H1 (cell line): ENCODE measurements at regions not wholly inside any gene's neighbourhood (a gene's known extent, or its start where the extent isn't known, plus 50 kb on each side); places are given as distances from the start of the nearest gene placed in this dataset.
A peak's percentile ranks its signal among the peaks of the same experiment; 100 is the strongest.

Experiments used
- CTCF ChIA-PET: fragments of 300-600 bp; sonication (Branson Sonifier 250); formaldehyde crosslinking; loops from one replicate; lab custom pipeline; 2021; ENCODE audit not compliant: partially characterized antibody; lab: Charles Lee
- POLR2A ChIA-PET: fragments of 300-600 bp; sonication (Branson Sonifier 250); formaldehyde crosslinking; loops from one replicate; lab custom pipeline; 2021; ENCODE audit warnings: inconsistent platforms; ENCODE audit not compliant: partially characterized antibody; lab: Charles Lee
- DNase-seq, 2 experiments: peaks; one replicate each; pipeline versions ENCODE4 v3.0.0 to v3.0.0-alpha.2; 2010 to 2022; ENCODE audit warnings: low spot score in 2 of 2, low read depth in 1 of 2, mixed read lengths in 1 of 2
- FAIRE-seq: peaks from 2 replicates; lab custom pipeline; 2011; peaks lifted over from hg19 to GRCh38; lab: Jason Lieb, UNC
- H2AFZ ChIP-seq: 2 replicates; pipeline ENCODE4 v1.8.1; 2012; ENCODE audit warnings: low read length, inconsistent platforms
- H2AK5ac ChIP-seq: 2 replicates; pipeline ENCODE4 v1.6.1; 2013; ENCODE audit warnings: low read depth, low read length
- H2BK120ac ChIP-seq: replicated peaks from 2 replicates; pipeline ENCODE3; 2013; ENCODE audit warnings: low read depth, low read length, inconsistent platforms
- H2BK12ac ChIP-seq: 2 replicates; pipeline ENCODE4 v1.6.1; 2013; ENCODE audit warnings: low read depth, low read length
- H2BK15ac ChIP-seq: 2 replicates; pipeline ENCODE4 v1.6.1; 2013; ENCODE audit warnings: low read length
- H2BK20ac ChIP-seq: 2 replicates; pipeline ENCODE4 v1.6.1; 2013; ENCODE audit warnings: low read length
- H2BK5ac ChIP-seq: 2 replicates; pipeline ENCODE4 v1.6.1; 2013; ENCODE audit warnings: low read depth, low read length
- H3K14ac ChIP-seq: 2 replicates; pipeline ENCODE4 v1.6.1; 2013; ENCODE audit warnings: inconsistent platforms; ENCODE audit not compliant: insufficient read length
- H3K18ac ChIP-seq: 2 replicates; pipeline ENCODE4 v1.6.1; 2013; ENCODE audit warnings: low read length; ENCODE audit errors: extremely low read depth
- H3K23ac ChIP-seq: 2 replicates; pipeline ENCODE4 v1.6.1; 2013; ENCODE audit warnings: inconsistent platforms; ENCODE audit not compliant: insufficient read length
- H3K23me2 ChIP-seq: 2 replicates; pipeline ENCODE4 v1.6.1; 2013; ENCODE audit warnings: low read depth, low read length
- H3K27ac ChIP-seq: 2 replicates; pipeline ENCODE4 v1.6.1; 2011; ENCODE audit warnings: low read depth, low read length, inconsistent platforms
- H3K27me3 ChIP-seq, 4 experiments: replicated peaks in 1 of 4; 1 replicate in 1 of 4; 2 replicates in 3 of 4; pipeline versions ENCODE4 v1.6.1 to v1.8.1; 2011 to 2013; ENCODE audit warnings: low read length in 3 of 4, mild to moderate bottlenecking in 3 of 4, inconsistent platforms in 2 of 4, mixed read lengths in 2 of 4, moderate library complexity in 1 of 4; ENCODE audit not compliant: control insufficient read depth in 3 of 4, insufficient read depth in 3 of 4; ENCODE audit errors: extremely low read depth in 1 of 4
- H3K36me3 ChIP-seq, 4 experiments: 2 replicates each; pipeline versions ENCODE4 v1.6.1 to v1.8.1; 2011 to 2013; ENCODE audit warnings: mild to moderate bottlenecking in 4 of 4, low read length in 3 of 4, moderate library complexity in 2 of 4, control low read depth in 1 of 4, inconsistent platforms in 1 of 4; ENCODE audit not compliant: insufficient read depth in 4 of 4, control insufficient read depth in 2 of 4
- H3K4ac ChIP-seq: replicated peaks from 2 replicates; pipeline ENCODE3; 2013; ENCODE audit warnings: low read length, low read depth, mixed read lengths, inconsistent platforms; ENCODE audit not compliant: insufficient read length
- H3K4me1 ChIP-seq, 4 experiments: replicated peaks in 1 of 4; 1 replicate in 1 of 4; 2 replicates in 3 of 4; pipeline versions ENCODE4 v1.6.1 to v1.8.1; 2011 to 2013; ENCODE audit warnings: low read length in 3 of 4, inconsistent platforms in 2 of 4, mixed read lengths in 1 of 4; ENCODE audit not compliant: insufficient read depth in 4 of 4, control insufficient read depth in 3 of 4
- H3K4me2 ChIP-seq, 2 experiments: 2 replicates each; pipeline versions ENCODE4 v1.6.1 to v1.8.1; 2011 to 2013; ENCODE audit warnings: low read depth in 2 of 2, low read length in 2 of 2, control low read depth in 1 of 2, inconsistent platforms in 1 of 2, mild to moderate bottlenecking in 1 of 2; ENCODE audit not compliant: insufficient read depth in 1 of 2
- H3K4me3 ChIP-seq, 4 experiments: fragments of 200-600, 300-600 bp in 1 of 4; sonication (generic), shearing (Covaris generic), sonication (Bioruptor Twin) in 1 of 4; 2 replicates each; pipeline versions ENCODE4 v1.5.1 to v1.8.1; 2011 to 2016; ENCODE audit warnings: low read length in 4 of 4, low read depth in 3 of 4, control low read depth in 2 of 4, inconsistent platforms in 2 of 4, mild to moderate bottlenecking in 2 of 4, mixed read lengths in 1 of 4, moderate library complexity in 1 of 4; ENCODE audit not compliant: insufficient read depth in 2 of 4; ENCODE audit errors: extremely low read depth in 1 of 4
- H3K56ac ChIP-seq: replicated peaks from 2 replicates; pipeline ENCODE3; 2013; ENCODE audit warnings: low read depth, mild to moderate bottlenecking, mixed read lengths, low read length, inconsistent platforms; ENCODE audit not compliant: insufficient read length
- H3K79me1 ChIP-seq: 2 replicates; pipeline ENCODE4 v1.6.1; 2013; ENCODE audit warnings: low read depth, low read length, control low read depth
- H3K79me2 ChIP-seq, 2 experiments: 2 replicates each; pipeline versions ENCODE4 v1.6.1 to v1.8.1; 2012 to 2013; ENCODE audit warnings: low read length in 2 of 2, mild to moderate bottlenecking in 2 of 2, inconsistent platforms in 1 of 2; ENCODE audit not compliant: insufficient read depth in 2 of 2, control insufficient read depth in 1 of 2
- H3K9ac ChIP-seq, 4 experiments: replicated peaks in 1 of 4; 1 replicate in 1 of 4; 2 replicates in 3 of 4; pipeline versions ENCODE4 v1.6.1 to v1.8.1; 2011 to 2013; ENCODE audit warnings: low read depth in 3 of 4, low read length in 3 of 4, control low read depth in 2 of 4, mild to moderate bottlenecking in 2 of 4, moderate library complexity in 2 of 4, inconsistent platforms in 1 of 4; ENCODE audit errors: extremely low read depth in 1 of 4
- H3K9me3 ChIP-seq, 2 experiments: 2 replicates each; pipeline versions ENCODE4 v1.6.1 to v1.8.1; 2012 to 2013; ENCODE audit warnings: mild to moderate bottlenecking in 2 of 2, moderate library complexity in 2 of 2, control low read depth in 1 of 2, inconsistent platforms in 1 of 2, low read depth in 1 of 2, low read length in 1 of 2, mixed read lengths in 1 of 2; ENCODE audit not compliant: insufficient read depth in 2 of 2
- H4K20me1 ChIP-seq, 2 experiments: replicated peaks in 1 of 2; 2 replicates each; pipeline versions ENCODE3 to v1.8.1; 2011 to 2013; ENCODE audit warnings: inconsistent platforms in 2 of 2, low read length in 2 of 2, mild to moderate bottlenecking in 1 of 2; ENCODE audit not compliant: insufficient read depth in 2 of 2, control insufficient read depth in 1 of 2
- H4K5ac ChIP-seq: 2 replicates; pipeline ENCODE4 v1.6.1; 2013; ENCODE audit warnings: low read length, low read depth, mixed read lengths, inconsistent platforms; ENCODE audit not compliant: insufficient read length
- H4K8ac ChIP-seq: 2 replicates; pipeline ENCODE4 v1.8.0; 2013; ENCODE audit warnings: mild to moderate bottlenecking, moderate library complexity, low read length, inconsistent platforms; ENCODE audit not compliant: insufficient read depth; ENCODE audit errors: extremely low read depth
- H4K91ac ChIP-seq: replicated peaks from 2 replicates; pipeline ENCODE3; 2013; ENCODE audit warnings: low read length, mixed read lengths, inconsistent platforms; ENCODE audit not compliant: insufficient read length
- BRCA1 ChIP-seq: IDR thresholded peaks from 2 replicates; pipeline ENCODE4 v1.6.1; 2012; ENCODE audit warnings: low read depth, low read length, improper control_type of control experiment
- CHD1 ChIP-seq: IDR thresholded peaks from 2 replicates; pipeline ENCODE4 v1.6.1; 2012; ENCODE audit warnings: low read depth, low read length, improper control_type of control experiment
- KDM4A ChIP-seq: IDR thresholded peaks from one replicate; pipeline ENCODE4 v1.7.1; 2012; ENCODE audit warnings: low read depth, mild to moderate bottlenecking, moderate library complexity, low read length, inconsistent platforms; ENCODE audit not compliant: severe bottlenecking
- MAFK ChIP-seq: IDR thresholded peaks from 2 replicates; pipeline ENCODE4 v1.6.1; 2012; ENCODE audit warnings: low read depth, mild to moderate bottlenecking, improper control_type of control experiment, low read length
- NANOG ChIP-seq: IDR thresholded peaks from 2 replicates; pipeline ENCODE4 v1.6.1; 2011; ENCODE audit warnings: low read length, low read depth, mild to moderate bottlenecking, inconsistent platforms; ENCODE audit not compliant: insufficient read depth, poor library complexity, severe bottlenecking
- RAD21 ChIP-seq, 2 experiments: IDR thresholded peaks in 1 of 2; conservative IDR thresholded peaks in 1 of 2; 2 replicates each; pipeline ENCODE4 v1.6.1; 2011; ENCODE audit warnings: low read depth in 2 of 2, low read length in 2 of 2, improper control_type of control experiment in 1 of 2, inconsistent platforms in 1 of 2, mild to moderate bottlenecking in 1 of 2, moderate library complexity in 1 of 2
- SAP30 ChIP-seq: fragments of 300-600 bp; sonication (generic); IDR thresholded peaks from 2 replicates; pipeline ENCODE4 v1.7.1; 2012; ENCODE audit warnings: low read length, moderate library complexity, mild to moderate bottlenecking, inconsistent platforms; ENCODE audit not compliant: insufficient read depth, insufficient replicate concordance
- SUZ12 ChIP-seq: fragments of 200-600 bp; sonication (generic); IDR thresholded peaks from 2 replicates; pipeline ENCODE4 v1.6.1; 2012; ENCODE audit warnings: mild to moderate bottlenecking, inconsistent platforms, low read length, moderate library complexity, mixed read lengths
- TEAD4 ChIP-seq: IDR thresholded peaks from 2 replicates; pipeline ENCODE4 v1.6.1; 2012; ENCODE audit warnings: low read depth, low read length, inconsistent platforms, mixed read lengths
- YY1 ChIP-seq: IDR thresholded peaks from 2 replicates; pipeline ENCODE4 v1.6.1; 2011; ENCODE audit warnings: low read depth, mild to moderate bottlenecking, low read length
- WGBS, 2 experiments: shearing (Covaris generic) in 1 of 2; methylation state at CpG; one replicate each; pipeline versions ENCODE4 v1.1.6 to v1.1.7; 2013 to 2015; ENCODE audit warnings: low lambda C conversion rate in 2 of 2, mixed read lengths in 2 of 2, inconsistent platforms in 1 of 2, low coverage in 1 of 2, missing lambda C conversion rate in 1 of 2; ENCODE audit not compliant: insufficient replicate concordance in 2 of 2, insufficient coverage in 1 of 2, insufficient read length in 1 of 2; ENCODE audit errors: extremely low coverage in 1 of 2, missing lambda C conversion rate in 1 of 2; 5-methylcytosine and 5-hydroxymethylcytosine counted together

DNA sequence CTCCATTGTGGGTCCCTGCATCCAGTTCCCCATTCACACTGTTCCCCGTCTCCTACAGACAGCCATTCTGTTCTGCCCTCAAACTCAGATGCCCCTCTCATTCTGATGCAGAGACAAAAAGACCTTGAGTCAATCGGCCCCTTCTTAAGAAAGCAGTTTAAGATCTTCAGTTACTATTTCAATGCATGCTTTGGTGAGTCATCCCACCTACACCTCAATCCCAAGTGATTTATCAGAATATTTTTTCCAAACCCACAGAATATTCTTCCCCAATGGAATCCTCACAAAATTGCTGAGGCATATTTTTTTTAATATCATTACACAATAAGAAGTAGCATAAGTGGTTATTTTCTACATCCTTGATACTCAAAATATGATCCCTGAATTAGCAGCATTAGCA, 92.4 kb upstream of the SLC1A1 start:
- no peaks in the 10 kb centered on the region for H3K36me3 ChIP-seq
- H2BK15ac ChIP-seq, result no peak overlapping the region
- no peak overlapping the region for H3K18ac ChIP-seq
- no peak overlapping the region for H3K4me3 ChIP-seq
- 0 out of 2 replicates have a peak overlapping the region, but pooled peaks have one; percentile 76 for H2AFZ ChIP-seq
- H2BK120ac ChIP-seq, result no peak overlapping the region
- H3K9me3 ChIP-seq, result no peaks in the 10 kb centered on the region
- H3K14ac ChIP-seq, result no peak overlapping the region
- no peak overlapping the region for H2BK12ac ChIP-seq
- no peaks in the 10 kb centered on the region for H3K27me3 ChIP-seq
- H3K56ac ChIP-seq, result no peak overlapping the region
- no peak overlapping the region; a peak in 1 of 4 replicates for H3K4me2 ChIP-seq
- H2AK5ac ChIP-seq, result no peak overlapping the region
- peaks cover 0 to 3% (median 0%) of the 10 kb centered on the region in 4 experiments; a peak in 1 of 7 replicates for H3K4me1 ChIP-seq
- H4K8ac ChIP-seq, result no peak overlapping the region
- no peak overlapping the region for H2BK5ac ChIP-seq
- no peaks in the 10 kb centered on the region for H3K23me2 ChIP-seq
- no peak overlapping the region for H3K4ac ChIP-seq
- no peak overlapping the region for H4K5ac ChIP-seq
- CTCF ChIA-PET, result interaction anchor here (1.9 kb wide), 1 partner anchor 152 kb away, joined by 8 read pairs; no protein-coding TSS in a partner anchor
- H2BK20ac ChIP-seq, result no peak overlapping the region
- POLR2A ChIA-PET, result no interaction called here
- H4K20me1 ChIP-seq, result no peaks in the 10 kb centered on the region
- no peak overlapping the region for H4K91ac ChIP-seq
- H3K9ac ChIP-seq, result no peak overlapping the region
- TF ChIP-seq SUZ12, result no peak
- TF ChIP-seq NANOG, result no peak
- no peak for TF ChIP-seq MAFK
- no peak for TF ChIP-seq CHD1
- no peak for TF ChIP-seq RAD21 (IDR thresholded peaks at IDR 0.05 in 1 of 2, conservative IDR thresholded peaks at IDR 0.05 in 1 of 2; ENCODE audit: low read depth in 2 of 2, low read length in 2 of 2)
- TF ChIP-seq SAP30, result no peak
- TF ChIP-seq YY1, result no peak
- TF ChIP-seq BRCA1, result no peak
- no peak for TF ChIP-seq KDM4A
- TF ChIP-seq TEAD4, result no peak
- 66% methylated on average over 2 of the region's 2 CpGs; no CpG with 5 or more reads in 1 of the 2 experiments for WGBS, 2 experiments
- H3K27ac ChIP-seq, result no peak overlapping the region
- no peaks in the 10 kb centered on the region for H3K79me2 ChIP-seq
- no peak for FAIRE-seq
- no peak for DNase-seq
- H3K79me1 ChIP-seq, result no peaks in the 10 kb centered on the region
- no peak overlapping the region for H3K23ac ChIP-seq
